Ishikawa (cell line): ENCODE measurements at regions not wholly inside any gene's neighbourhood (a gene's known extent, or its start where the extent isn't known, plus 50 kb on each side); places are given as distances from the start of the nearest gene placed in this dataset.
A peak's percentile ranks its signal among the peaks of the same experiment; 100 is the strongest.

ENCODE experiments used
- CEBPB ChIP-seq: IDR thresholded peaks from 2 replicates; pipeline ENCODE4 v1.6.1; 2012
- CREB1 ChIP-seq: IDR thresholded peaks from 2 replicates; pipeline ENCODE4 v1.6.1; 2012; ENCODE audit warnings: low read depth
- EGR1 ChIP-seq: IDR thresholded peaks from 2 replicates; pipeline ENCODE4 v1.6.1; 2012
- EP300 ChIP-seq: IDR thresholded peaks from 2 replicates; pipeline ENCODE4 v1.6.1; 2012; ENCODE audit warnings: borderline replicate concordance
- FOXM1 ChIP-seq: IDR thresholded peaks from 2 replicates; pipeline ENCODE4 v1.6.1; 2012; ENCODE audit warnings: low read depth, borderline replicate concordance
- NFIC ChIP-seq: IDR thresholded peaks from 2 replicates; pipeline ENCODE4 v1.6.1; 2012
- RAD21 ChIP-seq: IDR thresholded peaks from 2 replicates; pipeline ENCODE4 v1.6.1; 2012; ENCODE audit warnings: low read depth
- TAF1 ChIP-seq: IDR thresholded peaks from 2 replicates; pipeline ENCODE4 v1.6.1; 2012; ENCODE audit warnings: low read depth, mild to moderate bottlenecking
- TCF12 ChIP-seq: IDR thresholded peaks from 2 replicates; pipeline ENCODE4 v1.6.1; 2012; ENCODE audit warnings: low read depth
- TEAD4 ChIP-seq: IDR thresholded peaks from 2 replicates; pipeline ENCODE4 v1.6.1; 2012
- YY1 ChIP-seq: IDR thresholded peaks from 2 replicates; pipeline ENCODE4 v1.6.1; 2012; ENCODE audit warnings: low read depth
- ZBTB7A ChIP-seq: IDR thresholded peaks from 2 replicates; pipeline ENCODE4 v1.6.1; 2012; ENCODE audit warnings: low read depth
- TF ChIP-seq, protein P1 (sequence below): IDR thresholded peaks from 2 replicates; pipeline ENCODE4 v1.6.1; 2012; ENCODE audit warnings: low read depth, mild to moderate bottlenecking
- TF ChIP-seq, protein P2 (sequence below): IDR thresholded peaks from 2 replicates; pipeline ENCODE4 v1.6.1; 2012
- TF ChIP-seq, protein P3 (sequence below): IDR thresholded peaks from 2 replicates; pipeline ENCODE4 v1.6.1; 2012

DNA sequence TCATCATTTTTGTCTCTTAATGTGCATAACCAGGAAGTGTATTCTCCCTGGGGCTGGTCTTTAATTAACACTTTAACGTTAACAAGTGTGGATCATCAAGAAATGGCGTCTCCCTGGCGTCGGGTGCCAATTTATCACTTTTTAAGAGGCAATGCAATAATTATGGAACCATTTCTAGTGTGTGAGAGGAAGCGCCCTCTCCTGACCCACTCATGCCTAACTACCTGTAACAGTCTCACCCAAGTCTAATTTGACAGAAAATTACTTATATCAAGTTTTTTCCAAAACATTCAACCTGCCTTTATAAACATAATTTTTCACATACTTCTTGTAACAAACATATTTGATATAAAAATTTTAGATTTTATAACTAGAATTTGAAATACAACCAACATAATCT lies 905.3 kb upstream of the MDGA2 start:
- TF ChIP-seq TCF12, result no peak
- no peak for TF ChIP-seq ZBTB7A
- no peak for TF ChIP-seq YY1
- TF ChIP-seq, protein P1, sequence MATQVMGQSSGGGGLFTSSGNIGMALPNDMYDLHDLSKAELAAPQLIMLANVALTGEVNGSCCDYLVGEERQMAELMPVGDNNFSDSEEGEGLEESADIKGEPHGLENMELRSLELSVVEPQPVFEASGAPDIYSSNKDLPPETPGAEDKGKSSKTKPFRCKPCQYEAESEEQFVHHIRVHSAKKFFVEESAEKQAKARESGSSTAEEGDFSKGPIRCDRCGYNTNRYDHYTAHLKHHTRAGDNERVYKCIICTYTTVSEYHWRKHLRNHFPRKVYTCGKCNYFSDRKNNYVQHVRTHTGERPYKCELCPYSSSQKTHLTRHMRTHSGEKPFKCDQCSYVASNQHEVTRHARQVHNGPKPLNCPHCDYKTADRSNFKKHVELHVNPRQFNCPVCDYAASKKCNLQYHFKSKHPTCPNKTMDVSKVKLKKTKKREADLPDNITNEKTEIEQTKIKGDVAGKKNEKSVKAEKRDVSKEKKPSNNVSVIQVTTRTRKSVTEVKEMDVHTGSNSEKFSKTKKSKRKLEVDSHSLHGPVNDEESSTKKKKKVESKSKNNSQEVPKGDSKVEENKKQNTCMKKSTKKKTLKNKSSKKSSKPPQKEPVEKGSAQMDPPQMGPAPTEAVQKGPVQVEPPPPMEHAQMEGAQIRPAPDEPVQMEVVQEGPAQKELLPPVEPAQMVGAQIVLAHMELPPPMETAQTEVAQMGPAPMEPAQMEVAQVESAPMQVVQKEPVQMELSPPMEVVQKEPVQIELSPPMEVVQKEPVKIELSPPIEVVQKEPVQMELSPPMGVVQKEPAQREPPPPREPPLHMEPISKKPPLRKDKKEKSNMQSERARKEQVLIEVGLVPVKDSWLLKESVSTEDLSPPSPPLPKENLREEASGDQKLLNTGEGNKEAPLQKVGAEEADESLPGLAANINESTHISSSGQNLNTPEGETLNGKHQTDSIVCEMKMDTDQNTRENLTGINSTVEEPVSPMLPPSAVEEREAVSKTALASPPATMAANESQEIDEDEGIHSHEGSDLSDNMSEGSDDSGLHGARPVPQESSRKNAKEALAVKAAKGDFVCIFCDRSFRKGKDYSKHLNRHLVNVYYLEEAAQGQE, result no peak
- TF ChIP-seq, protein P2, sequence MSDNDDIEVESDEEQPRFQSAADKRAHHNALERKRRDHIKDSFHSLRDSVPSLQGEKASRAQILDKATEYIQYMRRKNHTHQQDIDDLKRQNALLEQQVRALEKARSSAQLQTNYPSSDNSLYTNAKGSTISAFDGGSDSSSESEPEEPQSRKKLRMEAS, result no peak
- TF ChIP-seq EGR1, result no peak
- TF ChIP-seq TAF1, result no peak
- TF ChIP-seq EP300, result no peak
- no peak for TF ChIP-seq RAD21
- TF ChIP-seq, protein P3, sequence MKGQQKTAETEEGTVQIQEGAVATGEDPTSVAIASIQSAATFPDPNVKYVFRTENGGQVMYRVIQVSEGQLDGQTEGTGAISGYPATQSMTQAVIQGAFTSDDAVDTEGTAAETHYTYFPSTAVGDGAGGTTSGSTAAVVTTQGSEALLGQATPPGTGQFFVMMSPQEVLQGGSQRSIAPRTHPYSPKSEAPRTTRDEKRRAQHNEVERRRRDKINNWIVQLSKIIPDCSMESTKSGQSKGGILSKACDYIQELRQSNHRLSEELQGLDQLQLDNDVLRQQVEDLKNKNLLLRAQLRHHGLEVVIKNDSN, result no peak
- TF ChIP-seq NFIC, result no peak
- TF ChIP-seq CEBPB, result no peak
- TF ChIP-seq TEAD4, result no peak

DNA sequence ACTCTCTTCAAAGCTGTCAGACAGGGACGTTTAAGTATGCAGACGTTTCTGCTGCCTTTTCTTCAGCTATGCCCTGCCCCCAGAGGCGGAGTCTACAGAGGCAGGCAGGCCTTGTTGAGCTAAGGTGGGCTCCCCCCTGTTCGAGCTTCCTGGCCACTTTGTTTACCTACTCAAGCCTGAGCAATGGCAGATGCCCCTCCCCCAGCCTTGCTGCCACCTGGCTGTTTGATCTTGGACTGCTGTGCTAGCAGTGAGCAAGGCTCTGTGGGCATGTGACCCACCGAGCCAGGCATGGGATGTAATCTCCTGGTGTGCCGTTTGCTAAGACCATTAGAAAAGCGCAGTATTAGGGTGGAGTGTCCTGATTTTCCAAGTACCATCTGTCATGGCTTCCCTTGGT lies 900.4 kb upstream of the MDGA2 start:
- no peak for TF ChIP-seq TCF12
- TF ChIP-seq YY1, result no peak
- TF ChIP-seq TEAD4, result no peak
- no peak for TF ChIP-seq NFIC
- no peak for TF ChIP-seq EGR1
- no peak for TF ChIP-seq CEBPB
- TF ChIP-seq, protein P2, result no peak

DNA sequence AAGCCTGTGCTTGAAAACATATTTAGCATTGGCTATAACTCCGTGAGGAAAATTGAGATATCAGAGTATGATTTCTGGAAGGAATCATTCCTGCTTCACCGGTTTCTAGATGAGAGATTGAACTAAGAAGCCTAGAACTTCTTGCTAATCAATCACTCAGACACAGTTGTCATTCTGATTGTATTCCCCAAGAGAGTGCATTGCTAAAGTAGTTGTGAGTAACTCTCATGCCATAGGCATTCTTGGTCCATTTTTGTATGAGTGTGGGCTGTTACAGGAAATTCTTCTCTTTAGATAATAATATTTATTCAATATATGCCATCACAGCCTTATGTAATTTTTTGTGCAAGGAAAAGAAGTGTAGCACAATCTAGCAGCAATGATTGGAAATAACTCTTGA lies 893.3 kb upstream of the MDGA2 start:
- TF ChIP-seq CREB1, result no peak
- TF ChIP-seq, protein P3, result no peak
- TF ChIP-seq FOXM1, result no peak
- TF ChIP-seq TCF12, result no peak
- no peak for TF ChIP-seq YY1
- TF ChIP-seq EGR1, result no peak

DNA sequence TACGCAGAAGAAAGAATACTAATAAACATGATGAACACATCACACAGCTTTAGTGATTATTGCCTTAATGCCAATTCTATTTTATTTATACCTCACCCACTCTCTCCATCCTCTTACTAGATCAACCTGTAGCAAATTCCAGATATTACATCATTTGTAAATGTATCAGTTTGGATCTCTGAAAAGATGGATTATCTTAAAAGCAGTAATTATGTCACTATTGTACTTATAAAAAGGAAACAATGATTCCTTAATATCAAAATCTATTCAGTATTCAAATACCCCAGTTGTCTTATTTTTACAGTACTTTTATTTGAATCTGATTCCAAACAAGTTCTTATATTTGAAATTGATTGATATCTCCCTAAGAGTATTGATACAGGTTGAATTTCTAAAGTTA lies 892.8 kb upstream of the MDGA2 start:
- TF ChIP-seq CREB1 (no peak), EGR1 (no peak), YY1 (no peak), TEAD4 (no peak), CEBPB (no peak)
- TF ChIP-seq, protein P3, result no peak

DNA sequence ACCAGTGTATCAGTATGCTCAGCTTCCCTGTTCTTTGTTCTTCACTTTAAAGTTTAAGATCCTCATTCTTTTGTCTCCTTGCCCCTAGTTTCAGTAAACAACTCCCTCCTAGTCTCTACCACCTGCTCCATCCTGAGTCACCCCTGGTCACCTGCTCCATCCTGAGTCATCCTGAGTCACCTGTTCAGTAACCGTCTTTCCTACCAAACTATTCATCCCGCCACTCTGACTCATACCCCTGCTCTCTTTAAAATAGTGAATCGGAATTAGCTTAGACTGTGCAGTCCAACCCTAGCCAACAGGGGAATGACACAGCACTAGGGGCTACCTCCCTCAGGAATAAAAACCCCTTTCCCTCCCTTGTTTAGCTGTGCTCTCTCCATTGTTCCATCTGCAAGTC lies 888.1 kb upstream of the MDGA2 start:
- TF ChIP-seq TCF12, result no peak
- TF ChIP-seq, protein P3, result peak; percentile 16; the same call in 1 of the 2 replicates

DNA sequence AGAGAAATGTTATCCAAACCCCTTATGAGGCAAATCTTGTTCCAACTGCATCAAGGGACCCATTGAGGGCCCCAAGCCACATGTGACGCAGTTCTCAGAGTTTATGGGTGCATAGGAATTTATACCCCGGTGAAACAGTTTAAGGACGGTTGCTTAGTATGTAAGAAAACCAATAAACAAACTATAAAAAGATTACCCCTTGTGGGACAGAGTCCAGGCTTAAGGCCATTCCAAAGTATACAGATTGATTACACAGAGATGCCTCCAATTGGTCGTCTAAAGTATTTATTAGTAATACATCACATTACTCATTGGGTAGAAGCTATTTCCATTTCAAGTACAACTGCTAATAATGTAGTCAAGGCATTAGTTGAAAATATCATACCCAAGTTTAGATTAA lies 885.0 kb upstream of the MDGA2 start:
- TF ChIP-seq EGR1, result no peak
- TF ChIP-seq, protein P2, result no peak
- TF ChIP-seq CREB1, result no peak
- TF ChIP-seq YY1, result no peak
- no peak for TF ChIP-seq EP300
- TF ChIP-seq, protein P1, result no peak
- TF ChIP-seq, protein P3, result no peak
- no peak for TF ChIP-seq CEBPB
